HUES64 (cell line): ENCODE measurements at regions not wholly inside any gene's neighbourhood (a gene's known extent, or its start where the extent isn't known, plus 50 kb on each side); places are given as distances from the start of the nearest gene placed in this dataset.

Source experiments
- H3K27ac ChIP-seq: 2 replicates; pipeline ENCODE4 v1.7.0; 2013; ENCODE audit warnings: low read depth, low read length, inconsistent platforms
- H3K27me3 ChIP-seq: 2 replicates; pipeline ENCODE4 v1.6.1; 2013; ENCODE audit warnings: mild to moderate bottlenecking, low read length; ENCODE audit not compliant: insufficient read depth
- H3K36me3 ChIP-seq: 2 replicates; pipeline ENCODE4 v1.6.1; 2013; ENCODE audit warnings: mild to moderate bottlenecking, low read length; ENCODE audit not compliant: insufficient read depth
- H3K4me1 ChIP-seq: 2 replicates; pipeline ENCODE4 v1.6.1; 2013; ENCODE audit warnings: mild to moderate bottlenecking, low read length, moderate library complexity; ENCODE audit not compliant: insufficient read depth
- H3K4me3 ChIP-seq: 2 replicates; pipeline ENCODE4 v1.5.1; 2013; ENCODE audit warnings: mild to moderate bottlenecking, low read length, moderate library complexity
- H3K9ac ChIP-seq: 2 replicates; pipeline ENCODE4 v1.6.1; 2013; ENCODE audit warnings: mild to moderate bottlenecking, low read depth, low read length
- H3K9me3 ChIP-seq: 2 replicates; pipeline ENCODE4 v1.6.1; 2013; ENCODE audit warnings: low read depth, low read length; ENCODE audit not compliant: insufficient read depth
- WGBS: fragments of 150-250, 120-280 bp; methylation state at CpG from one replicate; pipeline ENCODE4 v1.1.7; 2013; ENCODE audit warnings: missing lambda C conversion rate; 5-methylcytosine and 5-hydroxymethylcytosine counted together

DNA sequence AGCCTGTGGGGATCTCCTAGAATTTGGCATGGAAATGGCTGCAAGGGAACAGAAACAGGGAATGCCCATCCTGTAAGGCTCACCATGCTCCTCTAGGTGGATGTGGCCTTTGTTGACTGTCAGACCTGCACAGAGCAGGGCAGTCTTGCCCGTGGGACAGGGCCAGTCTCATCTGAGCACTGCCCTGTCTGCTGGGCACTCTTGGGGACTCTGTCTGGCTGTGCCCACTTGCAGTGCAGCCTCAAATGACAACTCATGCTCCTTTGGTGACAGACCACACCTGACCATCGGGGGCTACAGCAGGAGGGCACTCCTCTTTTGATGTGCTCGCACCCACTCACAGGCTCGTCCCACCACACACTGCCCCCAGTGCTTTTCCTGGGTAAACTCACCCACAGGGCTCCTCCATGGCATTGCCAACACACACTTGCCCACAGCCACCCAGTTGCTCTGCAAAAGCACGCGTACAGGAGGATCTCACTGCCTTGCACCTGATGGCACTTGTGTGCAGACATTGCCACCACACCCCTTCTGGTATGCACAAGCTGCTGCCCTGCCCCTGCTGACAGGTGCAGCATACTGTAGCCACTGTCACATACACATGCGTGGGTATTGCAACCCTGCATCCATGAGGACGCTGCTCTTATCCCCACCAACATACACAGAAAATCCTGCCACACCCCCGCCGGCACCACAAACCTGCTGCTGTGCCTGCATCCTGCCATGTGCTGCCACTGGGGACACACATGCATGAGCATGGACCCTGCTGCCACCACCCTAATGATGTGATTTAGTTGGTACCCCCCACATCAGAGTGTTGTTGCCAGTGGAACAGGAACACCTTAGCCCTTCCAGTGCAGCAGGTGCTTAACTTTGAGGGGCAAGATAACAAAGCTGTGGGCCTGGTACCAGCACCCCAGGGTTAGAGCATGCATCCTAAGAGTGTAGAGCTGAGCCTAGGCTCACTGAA lies 100.1 kb upstream of the ARHGEF9 start:
- no peaks in the 10 kb centered on the region for H3K9me3 ChIP-seq
- 93% methylated on average over 10 of the region's 10 CpGs for WGBS
- no peak overlapping the region for H3K9ac ChIP-seq
- no peak overlapping the region for H3K27ac ChIP-seq
- no peak overlapping the region for H3K4me3 ChIP-seq
- no peaks in the 10 kb centered on the region for H3K4me1 ChIP-seq
- H3K36me3 ChIP-seq = no peaks in the 10 kb centered on the region
- no peaks in the 10 kb centered on the region for H3K27me3 ChIP-seq

DNA sequence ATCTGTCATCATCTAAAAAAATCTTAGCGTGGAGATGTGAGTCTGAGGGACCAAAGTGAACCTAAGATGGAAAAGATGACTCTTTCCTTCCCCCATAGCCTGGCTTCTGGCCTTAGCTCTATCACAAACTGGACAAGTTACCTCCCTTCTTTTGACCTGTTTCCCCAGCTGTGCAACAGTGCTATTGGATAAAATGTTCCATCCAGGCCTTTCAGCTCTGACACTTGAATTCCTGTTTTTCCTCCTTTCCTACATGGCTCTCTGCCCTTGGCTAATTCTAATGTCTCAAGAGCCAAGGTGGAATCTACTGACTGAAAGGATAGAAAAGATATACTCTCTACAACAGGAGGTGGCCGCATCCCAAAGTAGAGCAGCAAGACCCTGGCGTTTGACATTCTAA lies 84.5 kb upstream of the ARHGEF9 start:
- Histone ChIP-seq H3K27ac (no peak overlapping the region), H3K9me3 (peaks cover 7% of the 10 kb centered on the region; the same call in 1 of the 2 replicates)
- 95% methylated on average over 2 of the region's 3 CpGs for WGBS

DNA sequence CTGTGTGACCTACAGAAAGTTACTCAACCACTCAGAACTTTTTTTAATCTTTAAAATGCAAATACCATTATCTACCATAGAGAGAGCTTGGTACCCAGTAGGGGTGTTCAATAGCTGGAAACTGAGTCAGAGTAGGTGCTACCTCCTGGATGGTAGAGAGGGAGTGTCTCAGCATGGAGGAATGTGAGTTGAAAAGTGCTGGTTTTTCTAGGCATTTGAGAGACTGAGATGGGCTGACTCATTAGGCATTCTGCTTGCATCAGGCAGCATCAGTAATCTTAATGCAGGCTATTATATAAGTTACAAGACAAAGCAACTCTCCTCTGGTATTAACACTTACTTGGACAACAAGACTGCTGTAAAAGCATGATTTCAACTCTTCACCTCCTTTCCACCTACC lies 70.9 kb upstream of the ARHGEF9 start:
- Histone ChIP-seq H3K4me3 (no peak overlapping the region), H3K36me3 (no peaks in the 10 kb centered on the region), H3K27ac (no peak overlapping the region), H3K9ac (no peak overlapping the region), H3K27me3 (no peaks in the 10 kb centered on the region), H3K4me1 (no peaks in the 10 kb centered on the region; the same call in 1 of the 2 replicates), H3K9me3 (no peaks in the 10 kb centered on the region)

More for the DNA sequence above, 84.5 kb upstream of the ARHGEF9 start:
- Histone ChIP-seq H3K36me3 (no peaks in the 10 kb centered on the region), H3K27me3 (no peaks in the 10 kb centered on the region), H3K4me3 (no peak overlapping the region), H3K4me1 (no peaks in the 10 kb centered on the region), H3K9ac (no peak overlapping the region)

- no peaks in the 10 kb centered on the region for H3K36me3 ChIP-seq
- H3K4me3 ChIP-seq = no peak overlapping the region
- no peak overlapping the region for H3K9ac ChIP-seq
- WGBS = 67% methylated on average over 4 of the region's 4 CpGs
- H3K27me3 ChIP-seq = no peaks in the 10 kb centered on the region
- peaks cover 9% of the 10 kb centered on the region for H3K9me3 ChIP-seq
- H3K27ac ChIP-seq = no peak overlapping the region
- H3K4me1 ChIP-seq = no peaks in the 10 kb centered on the region
Measured at GRCh38 chrX:63835361-63835760, 50.3 kb upstream of the ARHGEF9 start.
